Spleen (tissue), 11 donors: ENCODE measurements at regions not wholly inside any gene's neighbourhood (a gene's known extent, or its start where the extent isn't known, plus 50 kb on each side); places are given as distances from the start of the nearest gene placed in this dataset.
"Not testable (repeated sequence)": the region's sequence is repeated elsewhere in the genome, so short reads cannot be mapped to it uniquely, and the experiment has no call there.

Experiments
- DNase-seq: peaks from one replicate; pipeline ENCODE4 v3.0.0-alpha.2; 2020
- H3K27ac ChIP-seq, 8 donors: fragments of 200-600 bp; sonication (generic) in 7 of 8; 1 replicate in 4 of 8; 2 replicates in 4 of 8; pipeline versions ENCODE4 v1.5.0 to v1.8.0; 2016 to 2021; ENCODE audit warnings: inconsistent platforms in 4 of 8, mild to moderate bottlenecking in 4 of 8, moderate library complexity in 1 of 8
- H3K27me3 ChIP-seq, 7 donors: fragments of 200-600 bp; sonication (generic) in 6 of 7; replicated peaks in 1 of 7; 1 replicate in 4 of 7; 2 replicates in 3 of 7; pipeline versions ENCODE4 v1.5.0 to v1.8.0; 2016 to 2021; ENCODE audit warnings: inconsistent platforms in 3 of 7, mild to moderate bottlenecking in 1 of 7
- H3K36me3 ChIP-seq, 6 donors: fragments of 200-600 bp; sonication (generic) in 5 of 6; 1 replicate in 4 of 6; 2 replicates in 2 of 6; pipeline versions ENCODE4 v1.5.0 to v1.8.0; 2016 to 2021; ENCODE audit warnings: inconsistent platforms in 2 of 6
- H3K4me1 ChIP-seq, 6 donors: fragments of 200-600 bp; sonication (generic) in 5 of 6; 1 replicate in 3 of 6; 2 replicates in 3 of 6; pipeline versions ENCODE4 v1.5.0 to v1.8.0; 2016 to 2021; ENCODE audit warnings: inconsistent platforms in 3 of 6
- H3K4me3 ChIP-seq, 8 donors: fragments of 200-600 bp; sonication (generic) in 7 of 8; 1 replicate in 4 of 8; 2 replicates in 4 of 8; pipeline versions ENCODE4 v1.5.0 to v1.8.0; 2016 to 2021; ENCODE audit warnings: inconsistent platforms in 4 of 8, mild to moderate bottlenecking in 4 of 8, moderate library complexity in 2 of 8
- H3K9me3 ChIP-seq, 8 donors: fragments of 200-600 bp; sonication (generic) in 7 of 8; 1 replicate in 4 of 8; 2 replicates in 4 of 8; pipeline versions ENCODE4 v1.5.0 to v1.8.0; 2016 to 2021; ENCODE audit warnings: inconsistent platforms in 4 of 8
- CTCF ChIP-seq, 11 experiments: fragments of 200-600 bp in 7 of 11; fragments of 450-650 bp in 4 of 11; sonication (generic) in 4 of 11; IDR thresholded peaks in 8 of 11; conservative IDR thresholded peaks in 3 of 11; 1 replicate in 7 of 11; 2 replicates in 4 of 11; pipeline versions ENCODE4 v1.4.0 to v1.8.0; 2016 to 2021; ENCODE audit warnings: antibody characterized with exemption in 11 of 11, inconsistent platforms in 4 of 11, mild to moderate bottlenecking in 1 of 11
- POLR2A ChIP-seq, 3 donors: fragments of 450-650 bp; IDR thresholded peaks; one replicate each; pipeline ENCODE4 v1.5.1; 2017; ENCODE audit warnings: antibody characterized with exemption in 3 of 3, mild to moderate bottlenecking in 1 of 3
- POLR2AphosphoS5 ChIP-seq, 3 donors: sonication (generic); formaldehyde crosslinking; IDR thresholded peaks; one replicate each; pipeline ENCODE4 v1.5.1; 2017; ENCODE audit warnings: antibody characterized with exemption in 3 of 3
- WGBS, 5 donors: extraction: QIAGEN DNeasy Blood & Tissue Kit in 3 of 5; methylation state at CpG; one replicate each; pipeline versions ENCODE4 v1.1.5 to v1.1.7; 2013 to 2018; 5-methylcytosine and 5-hydroxymethylcytosine counted together
- intact Hi-C: fragments of 100-400 bp; cut with DNase I; formaldehyde crosslinking; loops from one replicate; pipeline ENCODE4 v1.15.0; 2023; ENCODE audit warnings: low total_unique reads
- donor health status: healthy with polysubstance abuse.
- donor health status: DM: no; HTN: no; CAD: no; lungs with moderate emphysema.
- donor health status: DM: no; HTN: no; CAD: no.
- donor health status: Bipolar disorder and iron deficiency.
- donor health status: healthy.
- donor health status: DM: no; HTN: no; CAD: no.
- donor health status: DM: yes; HTN: yes; CAD: no.

- WGBS, 5 donors: 36 to 91% (median 40%) methylated on average over 2 of the region's 2 CpGs
- no peak for DNase-seq
- intact Hi-C loops: no loop called here
- Histone ChIP-seq H3K4me3 (no peak overlapping the region), H3K36me3 (no peaks in the 10 kb centered on the region), H3K27ac (no peak overlapping the region), H3K4me1 (no peaks in the 10 kb centered on the region), H3K27me3 (no peaks in the 10 kb centered on the region), H3K9me3 (no peaks in the 10 kb centered on the region)
- TF ChIP-seq CTCF (IDR thresholded peaks at IDR 0.05 in 8 of 11, conservative IDR thresholded peaks at IDR 0.05 in 3 of 11): no peak
- TF ChIP-seq POLR2AphosphoS5 (IDR thresholded peaks at IDR 0.05): no peak
- no peak for TF ChIP-seq POLR2A (IDR thresholded peaks at IDR 0.05)
Measured at GRCh38 chr7:124247691-124248090, 214.8 kb upstream of the TMEM229A start.

GRCh38 chr7:124246262-124246863 is 213.5 kb upstream of the TMEM229A start:
- H3K27me3 ChIP-seq: no peaks in the 10 kb centered on the region
- TF ChIP-seq POLR2A (IDR thresholded peaks at IDR 0.05) (no peak), CTCF (IDR thresholded peaks at IDR 0.05 in 8 of 11, conservative IDR thresholded peaks at IDR 0.05 in 3 of 11) (no peak), POLR2AphosphoS5 (IDR thresholded peaks at IDR 0.05) (no peak)
- no peak for DNase-seq
- H3K27ac ChIP-seq: no peak overlapping the region
- no peaks in the 10 kb centered on the region for H3K9me3 ChIP-seq
- intact Hi-C loops: no loop called here
- 61 to 71% (median 61%) methylated on average over 2 of the region's 2 CpGs for WGBS, 5 donors
- no peaks in the 10 kb centered on the region for H3K4me1 ChIP-seq
- no peak overlapping the region for H3K4me3 ChIP-seq
- no peaks in the 10 kb centered on the region for H3K36me3 ChIP-seq

GRCh38 chr7:124244469-124244868 is 211.6 kb upstream of the TMEM229A start:
- H3K4me1 ChIP-seq, intact Hi-C loops, H3K27me3 ChIP-seq, H3K36me3 ChIP-seq, H3K4me3 ChIP-seq, H3K27ac ChIP-seq, H3K9me3 ChIP-seq, DNase-seq: not testable (repeated sequence)

GRCh38 chr7:124219681-124220080 is 186.8 kb upstream of the TMEM229A start:
- WGBS, 5 donors: 48 to 66% (median 53%) methylated on average over 3 of the region's 3 CpGs
- Histone ChIP-seq H3K36me3 (no peaks in the 10 kb centered on the region), H3K27ac (no peak overlapping the region), H3K9me3 (peaks cover 0 to 16% (median 13%) of the 10 kb centered on the region in 8 donors), H3K27me3 (no peaks in the 10 kb centered on the region), H3K4me1 (no peaks in the 10 kb centered on the region), H3K4me3 (no peak overlapping the region)
- DNase-seq: no peak
- intact Hi-C loops: no loop called here
- TF ChIP-seq POLR2A (IDR thresholded peaks at IDR 0.05) (no peak), POLR2AphosphoS5 (IDR thresholded peaks at IDR 0.05) (no peak), CTCF (IDR thresholded peaks at IDR 0.05 in 8 of 11, conservative IDR thresholded peaks at IDR 0.05 in 3 of 11) (no peak)

GRCh38 chr7:124208642-124209041 is 175.8 kb upstream of the TMEM229A start:
- DNase-seq: no peak
- Histone ChIP-seq H3K36me3 (no peaks in the 10 kb centered on the region), H3K27ac (no peak overlapping the region), H3K27me3 (no peaks in the 10 kb centered on the region), H3K9me3 (no peaks in the 10 kb centered on the region), H3K4me1 (no peaks in the 10 kb centered on the region), H3K4me3 (no peak overlapping the region)
- 47 to 76% (median 65%) methylated on average over 2 of the region's 2 CpGs for WGBS, 5 donors
- intact Hi-C loops: no loop called here
- TF ChIP-seq CTCF (IDR thresholded peaks at IDR 0.05 in 8 of 11, conservative IDR thresholded peaks at IDR 0.05 in 3 of 11) (no peak), POLR2AphosphoS5 (IDR thresholded peaks at IDR 0.05) (no peak), POLR2A (IDR thresholded peaks at IDR 0.05) (no peak)
